Kidney (tissue), 13 donors: ENCODE measurements at regions not wholly inside any gene's neighbourhood (a gene's known extent, or its start where the extent isn't known, plus 50 kb on each side); places are given as distances from the start of the nearest gene placed in this dataset.

Experiments
- DNase-seq, 5 donors: peaks; one replicate each; pipeline ENCODE4 v3.0.0-alpha.2; 2013 to 2020
- FAIRE-seq: peaks from 2 replicates; lab custom pipeline; 2012; peaks lifted over from hg19 to GRCh38; lab: Jason Lieb, UNC
- H3K27ac ChIP-seq, 2 donors: one replicate each; pipeline ENCODE4 v1.7.0; 2013; ENCODE audit warnings: low read depth in 2 of 2, low read length in 2 of 2, inconsistent platforms in 1 of 2
- H3K27me3 ChIP-seq: one replicate; pipeline ENCODE4 v1.7.1; 2013; ENCODE audit warnings: low read length, inconsistent platforms; ENCODE audit not compliant: control insufficient read depth, insufficient read depth
- H3K36me3 ChIP-seq, 3 donors: one replicate each; pipeline versions ENCODE4 v1.7.0 to v1.7.1; 2013; ENCODE audit warnings: low read length in 3 of 3, control low read depth in 1 of 3, inconsistent platforms in 1 of 3; ENCODE audit not compliant: insufficient read depth in 3 of 3, control insufficient read depth in 2 of 3
- H3K4me1 ChIP-seq, 3 donors: one replicate each; pipeline versions ENCODE4 v1.7.0 to v1.7.1; 2013; ENCODE audit warnings: low read length in 3 of 3, inconsistent platforms in 1 of 3, low read depth in 1 of 3; ENCODE audit not compliant: control insufficient read depth in 2 of 3, insufficient read depth in 2 of 3
- H3K4me3 ChIP-seq, 3 donors: one replicate each; pipeline versions ENCODE4 v1.7.0 to v1.8.1; 2013; ENCODE audit warnings: low read length in 3 of 3, control low read depth in 1 of 3, inconsistent platforms in 1 of 3
- H3K9ac ChIP-seq, 3 donors: one replicate each; pipeline versions ENCODE4 v1.7.0 to v1.7.1; 2013; ENCODE audit warnings: low read length in 3 of 3, control low read depth in 1 of 3, inconsistent platforms in 1 of 3
- H3K9me3 ChIP-seq, 3 donors: one replicate each; pipeline versions ENCODE4 v1.7.0 to v1.7.1; 2013; ENCODE audit warnings: low read length in 3 of 3, control low read depth in 1 of 3, inconsistent platforms in 1 of 3; ENCODE audit not compliant: control insufficient read depth in 2 of 3, insufficient read depth in 1 of 3
- intact Hi-C: fragments of 100-400 bp; cut with DNase I; formaldehyde crosslinking; loops from one replicate; pipeline ENCODE4 v1.11.1; 2022
- TF ChIP-seq, protein P1 (sequence below): IDR thresholded peaks from 3 replicates; pipeline ENCODE4 v1.5.1; 2012; ENCODE audit warnings: mild to moderate bottlenecking, moderate library complexity, borderline replicate concordance; ENCODE audit not compliant: insufficient read depth; ENCODE audit errors: extremely low read depth
- donor health status: control.
- donor health status: control.
- donor health status: control.
- donor health status: control.
- donor health status: control.
- donor health status: DM: yes; HTN: yes; CAD: no.
- donor health status: Normal renal cell carcinoma (clear cell type).

DNA sequence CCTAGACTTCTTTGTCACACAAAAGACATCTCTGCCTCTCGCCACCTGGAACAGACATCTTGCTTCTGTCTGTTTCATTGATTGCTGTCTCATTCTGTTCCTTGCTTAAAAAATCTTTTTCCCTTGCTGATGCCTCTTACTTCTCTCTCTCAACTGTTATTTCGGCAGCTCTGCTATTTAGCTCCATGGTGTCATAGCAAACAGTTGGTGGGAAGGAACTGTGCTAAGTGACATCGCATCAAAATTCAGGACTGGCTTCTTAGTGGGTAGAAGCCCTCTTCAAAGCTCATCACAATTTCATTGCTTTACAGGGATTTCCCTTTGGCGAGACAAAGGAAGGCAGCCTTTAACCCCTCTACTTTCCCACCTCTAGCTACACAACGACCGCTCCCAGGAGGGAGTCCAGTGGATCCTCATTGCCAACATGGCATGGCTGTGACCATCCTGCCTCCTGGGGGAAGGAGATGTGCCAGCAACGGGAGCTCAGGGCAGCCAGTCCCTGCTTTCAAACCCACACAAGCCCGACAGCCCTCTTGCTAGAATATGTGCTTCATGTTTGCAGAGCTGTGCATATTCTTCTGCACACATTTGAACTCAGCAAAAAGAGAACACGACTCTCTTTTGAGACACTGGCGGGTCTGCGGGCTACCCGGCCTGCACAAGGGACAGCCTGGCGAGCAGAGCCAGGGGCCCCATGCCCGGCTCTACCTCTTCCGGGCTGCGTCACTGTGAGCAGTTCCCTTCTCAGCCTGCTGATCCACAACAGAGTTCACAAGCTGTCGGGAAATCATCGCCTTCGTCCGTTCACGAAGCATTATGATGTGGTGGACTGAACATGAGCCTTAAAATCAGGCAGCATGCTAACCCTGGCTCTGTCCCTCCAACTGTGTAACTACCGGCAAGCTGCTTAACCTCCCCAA lies 51.1 kb upstream of the JAM3 start:
- TF ChIP-seq, protein P1, sequence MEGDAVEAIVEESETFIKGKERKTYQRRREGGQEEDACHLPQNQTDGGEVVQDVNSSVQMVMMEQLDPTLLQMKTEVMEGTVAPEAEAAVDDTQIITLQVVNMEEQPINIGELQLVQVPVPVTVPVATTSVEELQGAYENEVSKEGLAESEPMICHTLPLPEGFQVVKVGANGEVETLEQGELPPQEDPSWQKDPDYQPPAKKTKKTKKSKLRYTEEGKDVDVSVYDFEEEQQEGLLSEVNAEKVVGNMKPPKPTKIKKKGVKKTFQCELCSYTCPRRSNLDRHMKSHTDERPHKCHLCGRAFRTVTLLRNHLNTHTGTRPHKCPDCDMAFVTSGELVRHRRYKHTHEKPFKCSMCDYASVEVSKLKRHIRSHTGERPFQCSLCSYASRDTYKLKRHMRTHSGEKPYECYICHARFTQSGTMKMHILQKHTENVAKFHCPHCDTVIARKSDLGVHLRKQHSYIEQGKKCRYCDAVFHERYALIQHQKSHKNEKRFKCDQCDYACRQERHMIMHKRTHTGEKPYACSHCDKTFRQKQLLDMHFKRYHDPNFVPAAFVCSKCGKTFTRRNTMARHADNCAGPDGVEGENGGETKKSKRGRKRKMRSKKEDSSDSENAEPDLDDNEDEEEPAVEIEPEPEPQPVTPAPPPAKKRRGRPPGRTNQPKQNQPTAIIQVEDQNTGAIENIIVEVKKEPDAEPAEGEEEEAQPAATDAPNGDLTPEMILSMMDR: no peak
- Histone ChIP-seq H3K36me3 (no peaks in the 10 kb centered on the region), H3K9ac (no peak overlapping the region), H3K27ac (no peak overlapping the region), H3K4me3 (no peak overlapping the region), H3K9me3 (no peaks in the 10 kb centered on the region), H3K27me3 (no peaks in the 10 kb centered on the region), H3K4me1 (no peaks in the 10 kb centered on the region)
- FAIRE-seq: no peak
- no peak for DNase-seq
- intact Hi-C loops: no loop called here
